GM23338 (cell line): ENCODE measurements at regions not wholly inside any gene's neighbourhood (a gene's known extent, or its start where the extent isn't known, plus 50 kb on each side); places are given as distances from the start of the nearest gene placed in this dataset.
"Not testable (repeated sequence)": the region's sequence is repeated elsewhere in the genome, so short reads cannot be mapped to it uniquely, and the experiment has no call there.

Source experiments
- ATAC-seq: fragments of 200-7000 bp; cut with Tn5 transposase; 3 replicates; pipeline ENCODE4 v1.9.1; 2020
- DNase-seq: peaks from one replicate; pipeline ENCODE4 v3.0.0-alpha.2; 2015; ENCODE audit warnings: low spot score
- H2AFZ ChIP-seq: fragments of 200-600 bp; sonication (generic); 2 replicates; pipeline ENCODE4 v1.8.0; 2016; ENCODE audit warnings: antibody characterized with exemption, mild to moderate bottlenecking, moderate library complexity
- H3F3A ChIP-seq: fragments of 200-600 bp; sonication (generic); replicated peaks from 2 replicates; pipeline ENCODE4 v1.8.0; 2017; ENCODE audit warnings: antibody characterized with exemption, mixed run types, low read depth
- H3K27ac ChIP-seq: fragments of 200-600 bp; sonication (generic); 2 replicates; pipeline ENCODE4 v1.6.1; 2016; ENCODE audit warnings: low read depth
- H3K27me3 ChIP-seq: fragments of 200-600 bp; sonication (generic); 2 replicates; pipeline ENCODE4 v1.8.0; 2016; ENCODE audit warnings: mild to moderate bottlenecking, mixed run types, moderate library complexity; ENCODE audit not compliant: insufficient read depth
- H3K36me3 ChIP-seq: fragments of 200-600 bp; sonication (generic); 2 replicates; pipeline ENCODE4 v1.8.0; 2016; ENCODE audit warnings: mild to moderate bottlenecking; ENCODE audit not compliant: insufficient read depth
- H3K4me1 ChIP-seq: fragments of 200-600 bp; sonication (generic); 2 replicates; pipeline ENCODE4 v1.8.0; 2016; ENCODE audit warnings: mild to moderate bottlenecking, moderate library complexity; ENCODE audit not compliant: insufficient read depth
- H3K4me2 ChIP-seq: fragments of 200-600 bp; sonication (generic); 2 replicates; pipeline ENCODE4 v1.7.1; 2017; ENCODE audit warnings: mixed run types
- H3K4me3 ChIP-seq: fragments of 200-600 bp; sonication (generic); 2 replicates; pipeline ENCODE4 v1.6.1; 2016; ENCODE audit warnings: mixed run types
- H3K79me2 ChIP-seq: fragments of 200-600 bp; sonication (generic); replicated peaks from 2 replicates; pipeline ENCODE4 v1.8.0; 2017; ENCODE audit warnings: mild to moderate bottlenecking; ENCODE audit not compliant: insufficient read depth
- H3K9me2 ChIP-seq: fragments of 200-600 bp; sonication (generic); 2 replicates; pipeline ENCODE4 v1.8.0; 2017; ENCODE audit not compliant: insufficient read depth
- H4K20me1 ChIP-seq: fragments of 200-600 bp; sonication (generic); replicated peaks from 2 replicates; pipeline ENCODE4 v1.8.0; 2017; ENCODE audit warnings: mild to moderate bottlenecking; ENCODE audit not compliant: insufficient read depth
- H3K27ac Mint-ChIP-seq: 2 replicates; pipeline ENCODE4 v1.8.0; 2020; ENCODE audit warnings: inconsistent platforms, mild to moderate bottlenecking, moderate library complexity, mixed read lengths
- H3K27me3 Mint-ChIP-seq: 3 replicates; pipeline ENCODE4 v1.8.0; 2022; ENCODE audit warnings: low read depth, mild to moderate bottlenecking, moderate library complexity, mixed read lengths, inconsistent platforms; ENCODE audit not compliant: insufficient read depth, poor library complexity
- H3K36me3 Mint-ChIP-seq: 3 replicates; pipeline ENCODE4 v1.8.0; 2021; ENCODE audit warnings: low read depth, mild to moderate bottlenecking, inconsistent platforms, moderate library complexity, mixed read lengths
- H3K4me1 Mint-ChIP-seq: 3 replicates; pipeline ENCODE4 v1.8.0; 2020; ENCODE audit warnings: mild to moderate bottlenecking, inconsistent platforms, mixed read lengths
- H3K4me3 Mint-ChIP-seq: 3 replicates; pipeline ENCODE4 v1.8.0; 2021; ENCODE audit warnings: moderate library complexity, mild to moderate bottlenecking, inconsistent platforms, mixed read lengths
- H3K9me3 Mint-ChIP-seq: 3 replicates; pipeline ENCODE4 v1.8.0; 2020; ENCODE audit warnings: moderate library complexity, mild to moderate bottlenecking, inconsistent platforms, mixed read lengths
- CTCF ChIP-seq, 2 experiments: fragments of 200-600 bp in 1 of 2; sonication (generic) in 1 of 2; conservative IDR thresholded peaks; 2 replicates each; pipeline versions ENCODE4 v1.5.1 to v1.6.1; 2016 to 2017; ENCODE audit warnings: antibody characterized with exemption in 2 of 2, low read depth in 2 of 2, mild to moderate bottlenecking in 2 of 2, moderate library complexity in 1 of 2
- ZNF331 ChIP-seq: fragments of 250-450 bp; sonication (Bioruptor Pico); IDR thresholded peaks from 2 replicates; pipeline ENCODE4 v1.5.0; 2020; ENCODE audit warnings: low read depth, mild to moderate bottlenecking, moderate library complexity

DNA sequence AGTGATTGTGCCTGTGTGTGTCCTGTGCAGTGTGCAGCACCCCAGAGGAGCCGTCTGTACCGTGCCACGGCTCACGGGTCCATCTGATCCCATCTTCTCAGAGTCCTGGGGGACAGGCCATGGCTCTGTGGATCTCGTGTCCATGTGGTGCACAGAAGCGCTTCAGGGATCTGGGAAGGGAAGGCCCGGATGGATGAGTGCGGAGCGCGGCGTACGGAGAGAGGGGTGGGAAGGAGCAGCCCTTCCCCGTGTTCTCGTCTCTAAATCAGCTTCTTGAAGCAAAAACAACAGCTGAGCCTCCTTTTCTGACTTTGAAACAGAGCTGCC, 208.4 kb downstream of the LAT start:
- H3K36me3 ChIP-seq, DNase-seq: not testable (repeated sequence)

GRCh38 chr16:29192329-29193247, 207.7 kb downstream of the LAT start:
- H3K27ac Mint-ChIP-seq = no peak overlapping the region
- H3K27me3 ChIP-seq = no peaks in the 10 kb centered on the region

More for the DNA sequence above, 208.4 kb downstream of the LAT start:
- ATAC-seq, H3K27ac ChIP-seq, H3F3A ChIP-seq, H3K4me3 Mint-ChIP-seq, H3K4me1 Mint-ChIP-seq, H3K4me3 ChIP-seq, H2AFZ ChIP-seq, H3K27me3 ChIP-seq, H3K36me3 Mint-ChIP-seq, H3K27me3 Mint-ChIP-seq, H3K9me3 Mint-ChIP-seq, H3K27ac Mint-ChIP-seq, H3K4me1 ChIP-seq, H4K20me1 ChIP-seq, H3K79me2 ChIP-seq, H3K4me2 ChIP-seq, H3K9me2 ChIP-seq: not testable (repeated sequence)

DNA sequence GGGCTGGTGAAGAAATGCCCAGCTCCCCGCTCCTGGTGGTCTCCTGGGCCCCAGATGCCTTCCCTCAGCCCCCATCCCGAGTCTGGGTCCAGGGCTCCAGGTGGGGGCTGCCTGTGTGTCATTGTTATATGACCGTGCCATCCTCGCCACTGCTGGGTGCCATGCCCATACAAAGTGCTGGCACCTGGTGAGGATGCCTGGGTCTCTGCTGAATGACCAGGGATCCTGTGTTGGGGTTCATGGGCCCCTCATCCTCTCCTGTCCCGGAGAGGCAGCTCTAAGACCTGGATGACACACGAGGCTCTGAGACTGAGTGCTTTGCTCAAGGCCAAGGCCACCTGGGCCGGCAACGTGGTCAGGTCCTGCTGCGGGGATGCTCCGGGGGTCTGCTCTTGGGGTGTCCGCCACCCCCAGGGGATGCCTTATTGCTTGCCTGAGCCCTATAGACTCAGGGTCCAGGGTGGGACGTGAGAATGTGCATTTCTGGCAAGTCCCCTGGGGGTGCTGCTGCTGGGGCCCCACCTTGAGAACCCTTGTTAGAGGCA, 206.9 kb downstream of the LAT start:
- not testable (repeated sequence) for H2AFZ ChIP-seq, H3F3A ChIP-seq, H3K4me1 Mint-ChIP-seq, H3K9me3 Mint-ChIP-seq, H3K36me3 Mint-ChIP-seq, H3K9me2 ChIP-seq, H3K27me3 Mint-ChIP-seq, H3K27me3 ChIP-seq, H3K4me3 ChIP-seq, H3K79me2 ChIP-seq, H4K20me1 ChIP-seq, H3K4me2 ChIP-seq, H3K36me3 ChIP-seq, H3K27ac Mint-ChIP-seq, DNase-seq, H3K4me1 ChIP-seq, H3K27ac ChIP-seq, H3K4me3 Mint-ChIP-seq, ATAC-seq

More at GRCh38 chr16:29192329-29193247, 207.7 kb downstream of the LAT start:
- H3F3A ChIP-seq = no peaks in the 10 kb centered on the region
- no peak overlapping the region for H2AFZ ChIP-seq
- no peak overlapping the region for H3K4me3 ChIP-seq
- no peaks in the 10 kb centered on the region for H3K4me1 ChIP-seq
- no peaks in the 10 kb centered on the region for H3K36me3 ChIP-seq
- H3K4me3 Mint-ChIP-seq = no peak overlapping the region
- no peak overlapping the region for H3K4me2 ChIP-seq
- H3K27me3 Mint-ChIP-seq = peaks cover 6% of the 10 kb centered on the region
- no peaks in the 10 kb centered on the region for H3K4me1 Mint-ChIP-seq
- no peaks in the 10 kb centered on the region for H3K79me2 ChIP-seq
- H3K27ac ChIP-seq = no peak overlapping the region
- peak; percentile 53 for ATAC-seq
- H4K20me1 ChIP-seq = no peaks in the 10 kb centered on the region
- no peaks in the 10 kb centered on the region for H3K36me3 Mint-ChIP-seq
- DNase-seq = no peak
- no peaks in the 10 kb centered on the region for H3K9me2 ChIP-seq
- TF ChIP-seq ZNF331 (CRISPR knock-in tag) (no peak), CTCF (conservative IDR thresholded peaks at IDR 0.05; ENCODE audit: low read depth in 2 of 2) (peak in 1 of 2 experiments; percentile 54; a peak in 2 of 4 replicates)
- no peaks in the 10 kb centered on the region; the same call in 2 of the 3 replicates for H3K9me3 Mint-ChIP-seq

GRCh38 chr16:29190553-29191431, 205.9 kb downstream of the LAT start:
- H3K4me3 ChIP-seq, H3K4me2 ChIP-seq, H3K27ac ChIP-seq, H3F3A ChIP-seq, H3K36me3 Mint-ChIP-seq, H3K9me3 Mint-ChIP-seq, H3K36me3 ChIP-seq, H4K20me1 ChIP-seq, H3K27me3 Mint-ChIP-seq, H3K79me2 ChIP-seq, H3K27me3 ChIP-seq, H3K4me3 Mint-ChIP-seq, H3K9me2 ChIP-seq, H3K4me1 ChIP-seq, H3K4me1 Mint-ChIP-seq, H2AFZ ChIP-seq, H3K27ac Mint-ChIP-seq: not testable (repeated sequence)
- ATAC-seq (peak; percentile 43), DNase-seq (peak; percentile 36)

DNA sequence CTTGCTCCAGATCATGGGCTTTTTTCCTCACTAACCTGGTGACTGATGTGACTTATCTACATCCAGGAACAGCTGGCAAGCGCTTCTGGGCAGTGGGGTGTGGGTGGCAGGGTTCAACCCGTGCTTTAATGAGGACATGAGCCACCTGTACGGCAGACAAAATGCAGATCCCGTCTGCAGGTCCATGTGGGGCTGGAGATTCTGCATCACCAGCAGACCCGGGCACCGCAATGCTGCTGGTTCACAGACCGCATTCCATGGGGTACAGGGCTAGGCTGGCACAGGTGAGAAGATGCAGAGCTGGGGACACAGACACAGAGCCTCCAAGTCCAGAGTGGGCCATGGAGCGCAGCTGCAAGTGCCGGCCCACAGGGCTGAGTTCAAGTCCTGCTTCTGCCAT, 204.0 kb downstream of the LAT start:
- H3K36me3 ChIP-seq, H3K27me3 Mint-ChIP-seq, H3K4me1 Mint-ChIP-seq, H3K27ac ChIP-seq, H3K79me2 ChIP-seq, H3F3A ChIP-seq, H3K4me3 Mint-ChIP-seq, H3K27ac Mint-ChIP-seq, H3K4me3 ChIP-seq, H3K9me2 ChIP-seq, H4K20me1 ChIP-seq, H3K36me3 Mint-ChIP-seq, H2AFZ ChIP-seq, H3K9me3 Mint-ChIP-seq, H3K4me1 ChIP-seq, ATAC-seq, H3K4me2 ChIP-seq, DNase-seq, H3K27me3 ChIP-seq: not testable (repeated sequence)
